T-cell (primary cell): ENCODE measurements at regions not wholly inside any gene's neighbourhood (a gene's known extent, or its start where the extent isn't known, plus 50 kb on each side); places are given as distances from the start of the nearest gene placed in this dataset.

Experiments
- ATAC-seq, 4 experiments: fragments of 200-7000 bp in 3 of 4; fragments of 150-1000 bp in 1 of 4; cut with Tn5 transposase; replicated peaks in 1 of 4; 1 replicate in 3 of 4; 2 replicates in 1 of 4; pipeline ENCODE4 v1.10.0; 2021; ENCODE audit warnings: moderate library complexity in 3 of 4, mild to moderate bottlenecking in 2 of 4, moderate number of reproducible peaks in 1 of 4
- CTCF ChIA-PET, 2 donors: fragments of 300-600 bp; sonication (Branson Sonifier 250); formaldehyde crosslinking; loops; one replicate each; lab custom pipeline; 2022; ENCODE audit warnings: antibody characterized with exemption in 2 of 2; lab: Charles Lee
- POLR2A ChIA-PET, 2 donors: fragments of 300-600 bp; sonication (Branson Sonifier 250); formaldehyde crosslinking; loops; one replicate each; lab custom pipeline; 2022; ENCODE audit warnings: antibody characterized with exemption in 2 of 2; lab: Charles Lee
- DNase-seq, 35 experiments: peaks; one replicate each; pipeline versions ENCODE4 v3.0.0 to v3.0.0-alpha.2; 2013 to 2023
- H3K27ac ChIP-seq: one replicate; pipeline ENCODE4 v1.5.1; 2013; ENCODE audit warnings: low read length
- H3K27me3 ChIP-seq, 2 experiments: replicated peaks in 1 of 2; 1 replicate in 1 of 2; 2 replicates in 1 of 2; pipeline versions ENCODE4 v1.6.1 to v1.7.0; 2013; ENCODE audit warnings: low read length in 1 of 2, mixed read lengths in 1 of 2; ENCODE audit not compliant: control insufficient read depth in 2 of 2, insufficient read depth in 2 of 2; ENCODE audit errors: extremely low read depth in 1 of 2
- H3K36me3 ChIP-seq, 2 donors: 1 replicate in 1 of 2; 2 replicates in 1 of 2; pipeline versions ENCODE4 v1.6.1 to v1.7.0; 2013; ENCODE audit warnings: low read length in 1 of 2; ENCODE audit not compliant: control insufficient read depth in 2 of 2, insufficient read depth in 1 of 2; ENCODE audit errors: extremely low read depth in 1 of 2
- H3K4me1 ChIP-seq, 2 experiments: 1 replicate in 1 of 2; 2 replicates in 1 of 2; pipeline versions ENCODE4 v1.6.1 to v1.7.0; 2013; ENCODE audit warnings: low read length in 2 of 2, mixed read lengths in 1 of 2; ENCODE audit not compliant: insufficient read depth in 2 of 2, control insufficient read depth in 1 of 2; ENCODE audit errors: extremely low read depth in 1 of 2
- H3K4me3 ChIP-seq, 2 donors: 1 replicate in 1 of 2; 2 replicates in 1 of 2; pipeline versions ENCODE4 v1.5.1 to v1.7.0; 2013; ENCODE audit warnings: mild to moderate bottlenecking in 2 of 2, low read length in 1 of 2, moderate library complexity in 1 of 2; ENCODE audit not compliant: control insufficient read depth in 1 of 2; ENCODE audit errors: extremely low read depth in 1 of 2
- H3K9me3 ChIP-seq: 2 replicates; pipeline ENCODE4 v1.7.0; 2013
- H3K27ac Mint-ChIP-seq, 2 donors: one replicate each; pipeline ENCODE4 v1.8.0; 2020 to 2021; ENCODE audit warnings: mild to moderate bottlenecking in 2 of 2, mixed read lengths in 2 of 2
- H3K27me3 Mint-ChIP-seq, 2 donors: one replicate each; pipeline ENCODE4 v1.8.0; 2021 to 2022; ENCODE audit warnings: mixed read lengths in 2 of 2
- H3K36me3 Mint-ChIP-seq: one replicate; pipeline ENCODE4 v1.8.0; 2021; ENCODE audit warnings: mixed read lengths
- H3K4me1 Mint-ChIP-seq, 3 donors: one replicate each; pipeline ENCODE4 v1.8.0; 2020 to 2022; ENCODE audit warnings: mixed read lengths in 3 of 3, mild to moderate bottlenecking in 1 of 3
- H3K4me3 Mint-ChIP-seq, 3 donors: one replicate each; pipeline ENCODE4 v1.8.0; 2020 to 2022; ENCODE audit warnings: mild to moderate bottlenecking in 3 of 3, mixed read lengths in 3 of 3, moderate library complexity in 3 of 3
- H3K9me3 Mint-ChIP-seq, 3 donors: one replicate each; pipeline ENCODE4 v1.8.0; 2020 to 2022; ENCODE audit warnings: mixed read lengths in 3 of 3
- WGBS: methylation state at CpG from one replicate; pipeline ENCODE4 v1.1.5; 2013; ENCODE audit warnings: missing lambda C conversion rate; ENCODE audit not compliant: insufficient coverage; 5-methylcytosine and 5-hydroxymethylcytosine counted together

DNA sequence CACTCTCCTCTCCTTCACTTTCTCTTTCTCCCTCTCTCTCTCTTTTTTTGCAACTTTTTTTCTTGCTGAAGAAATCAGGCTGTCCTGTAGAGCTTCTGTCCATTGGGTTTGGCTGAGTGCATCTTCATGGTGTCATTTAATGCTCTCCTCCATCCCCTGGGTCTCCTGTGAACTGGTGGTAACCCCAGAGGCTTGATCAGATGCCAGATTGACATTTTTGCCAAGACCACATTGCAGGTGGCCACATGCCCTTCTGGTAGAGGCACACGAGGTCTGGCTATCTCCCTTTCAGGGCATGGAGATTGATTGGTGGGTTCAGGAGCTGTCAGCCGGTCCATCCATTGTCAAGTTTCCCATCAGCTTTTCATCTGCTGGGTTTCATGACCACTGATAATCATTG lies 188.3 kb upstream of the MYL2 start:
- ChIA-PET CTCF (no interaction called here), POLR2A (interaction anchor here in 1 of 2 donors (0.6 kb wide), 1 partner anchor 218 kb away, joined by 3 read pairs; no protein-coding TSS in a partner anchor)
- peaks cover 0 to 13% of the 10 kb centered on the region in 2 experiments for H3K27me3 ChIP-seq
- ATAC-seq, result no peak
- peaks cover 5 to 7% (median 5%) of the 10 kb centered on the region in 3 donors for H3K4me1 Mint-ChIP-seq
- H3K36me3 ChIP-seq, result no peaks in the 10 kb centered on the region
- WGBS, result 75% methylated on average over 2 of the region's 2 CpGs
- H3K9me3 ChIP-seq, result no peaks in the 10 kb centered on the region
- H3K27ac ChIP-seq, result no peak overlapping the region
- no peaks in the 10 kb centered on the region for H3K9me3 Mint-ChIP-seq
- H3K4me3 Mint-ChIP-seq, result no peak overlapping the region
- H3K27me3 Mint-ChIP-seq, result peaks cover 0 to 7% of the 10 kb centered on the region in 2 donors
- H3K4me3 ChIP-seq, result no peak overlapping the region
- DNase-seq, result no peak
- H3K36me3 Mint-ChIP-seq, result no peaks in the 10 kb centered on the region
- H3K4me1 ChIP-seq, result no peaks in the 10 kb centered on the region
- H3K27ac Mint-ChIP-seq, result no peak overlapping the region

DNA sequence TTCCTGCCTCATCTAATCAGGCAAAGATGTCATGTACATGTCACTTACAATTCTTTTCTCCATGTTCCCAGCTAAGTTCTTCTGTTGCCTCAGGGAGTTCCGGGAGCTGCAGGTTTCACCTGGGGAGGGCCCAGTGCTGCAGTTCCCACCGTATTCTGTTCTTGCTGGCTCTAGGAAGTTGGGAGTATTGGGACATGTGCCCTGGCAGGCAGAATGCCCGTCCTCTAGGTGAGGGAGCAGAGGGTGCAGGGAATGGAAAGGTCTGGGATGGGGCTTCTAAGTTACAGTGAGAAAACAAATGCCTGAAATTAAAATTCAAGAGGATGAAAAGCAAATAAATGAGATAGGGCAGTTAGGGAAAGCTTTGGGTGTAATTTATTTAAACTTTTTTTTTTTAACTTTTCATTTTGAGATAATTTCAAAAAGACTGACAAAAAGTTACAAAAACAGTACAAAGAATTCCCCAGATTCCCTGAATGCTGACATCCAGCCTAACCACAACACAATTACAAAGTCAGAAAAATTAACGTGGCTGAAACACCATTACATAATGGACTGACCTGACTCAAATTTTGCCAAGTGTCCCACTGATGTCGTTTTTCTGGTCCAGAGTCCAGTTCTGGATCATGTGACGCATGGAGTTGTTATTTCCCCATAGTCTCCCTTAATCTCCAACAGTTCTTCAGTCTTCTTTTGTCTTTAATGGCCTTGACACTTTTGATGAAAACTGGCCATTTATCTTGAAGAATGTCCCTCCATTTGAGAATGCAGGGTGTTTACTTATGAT lies 187.2 kb upstream of the MYL2 start:
- ATAC-seq, result no peak
- no peak for DNase-seq
- Mint-ChIP-seq H3K36me3 (no peaks in the 10 kb centered on the region), H3K27me3 (peaks cover 0 to 6% of the 10 kb centered on the region in 2 donors), H3K4me3 (no peak overlapping the region), H3K9me3 (no peaks in the 10 kb centered on the region), H3K27ac (no peak overlapping the region), H3K4me1 (peaks cover 5 to 7% (median 5%) of the 10 kb centered on the region in 3 donors)
- CTCF ChIA-PET, result no interaction called here
- no peaks in the 10 kb centered on the region for H3K9me3 ChIP-seq
- no peaks in the 10 kb centered on the region for H3K36me3 ChIP-seq
- POLR2A ChIA-PET, result interaction anchor here in 1 of 2 donors (0.6 kb wide), 1 partner anchor 814 kb away, joined by 4 read pairs; no protein-coding TSS in a partner anchor
- peaks cover 0 to 13% of the 10 kb centered on the region in 2 experiments for H3K27me3 ChIP-seq
- H3K4me3 ChIP-seq, result no peak overlapping the region
- no peaks in the 10 kb centered on the region for H3K4me1 ChIP-seq
- 70% methylated on average over 3 of the region's 6 CpGs for WGBS
- no peak overlapping the region for H3K27ac ChIP-seq

DNA sequence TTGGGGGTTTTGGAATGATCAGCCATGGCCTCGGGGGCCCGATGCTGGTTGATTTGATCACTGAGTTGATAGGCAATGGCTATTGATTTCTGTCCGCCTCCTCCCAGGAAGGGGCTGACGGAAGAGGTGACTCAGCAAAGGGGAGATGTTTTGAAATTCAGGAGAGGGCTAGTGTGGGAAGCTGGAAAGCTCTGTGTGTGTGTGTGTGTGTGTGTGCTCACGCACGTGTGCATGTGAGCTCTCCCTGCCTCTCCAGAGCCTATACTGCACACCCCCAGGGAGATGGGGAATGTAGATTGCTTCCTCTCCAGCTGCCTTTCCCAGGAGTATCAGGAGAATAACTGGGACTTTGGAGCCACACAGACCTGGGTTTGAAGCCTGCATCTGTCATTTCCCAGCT lies 184.9 kb upstream of the MYL2 start:
- H3K27ac ChIP-seq, result no peak overlapping the region
- no peaks in the 10 kb centered on the region for H3K9me3 ChIP-seq
- DNase-seq (no peak), ATAC-seq (no peak)
- Mint-ChIP-seq H3K27ac (no peak overlapping the region), H3K9me3 (no peaks in the 10 kb centered on the region), H3K36me3 (no peaks in the 10 kb centered on the region), H3K27me3 (peaks cover 0 to 6% of the 10 kb centered on the region in 2 donors), H3K4me3 (no peak overlapping the region), H3K4me1 (no peaks in the 10 kb centered on the region)
- H3K4me1 ChIP-seq, result no peaks in the 10 kb centered on the region
- WGBS, result 76% methylated on average over 3 of the region's 6 CpGs
- POLR2A ChIA-PET, result no interaction called here
- CTCF ChIA-PET, result interaction anchor here in 1 of 2 donors (0.6 kb wide), 1 partner anchor 1303 kb away, joined by 9 read pairs; no protein-coding TSS in a partner anchor
- no peak overlapping the region for H3K4me3 ChIP-seq
- H3K27me3 ChIP-seq, result peaks cover 0 to 28% of the 10 kb centered on the region in 2 experiments
- no peaks in the 10 kb centered on the region for H3K36me3 ChIP-seq

DNA sequence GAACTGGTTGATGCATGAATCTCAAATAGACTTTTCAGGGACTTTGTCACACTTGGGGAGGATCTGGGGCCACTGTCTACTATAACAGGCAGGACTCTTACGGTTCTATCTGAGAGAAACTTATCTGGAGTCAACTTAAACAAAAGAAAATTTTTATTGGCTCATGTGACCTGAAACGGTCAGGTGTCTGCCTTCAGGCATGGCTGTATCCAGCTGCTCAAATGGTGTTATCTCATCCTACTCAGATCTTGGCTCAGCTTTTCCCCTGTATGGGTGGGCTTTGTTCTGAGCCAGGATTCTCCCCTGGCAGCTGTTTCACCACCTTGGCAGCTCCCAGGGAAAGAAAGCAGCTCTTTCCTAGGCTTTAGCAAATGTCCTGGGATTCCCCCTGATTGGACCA lies 183.2 kb upstream of the MYL2 start:
- H3K27me3 ChIP-seq, result peaks cover 0 to 33% of the 10 kb centered on the region in 2 experiments
- H3K27ac Mint-ChIP-seq, result no peak overlapping the region
- POLR2A ChIA-PET, result interaction anchor here in 1 of 2 donors (0.5 kb wide), 1 partner anchor 55 kb away, joined by 3 read pairs; no protein-coding TSS in a partner anchor
- CTCF ChIA-PET, result no interaction called here
- H3K4me3 Mint-ChIP-seq, result no peak overlapping the region
- H3K4me1 ChIP-seq, result peaks cover 0 to 8% of the 10 kb centered on the region in 2 experiments
- H3K36me3 ChIP-seq, result no peaks in the 10 kb centered on the region
- H3K9me3 ChIP-seq, result no peaks in the 10 kb centered on the region
- H3K4me1 Mint-ChIP-seq, result peaks cover 7 to 13% (median 9%) of the 10 kb centered on the region in 3 donors
- no peak for DNase-seq
- H3K4me3 ChIP-seq, result no peak overlapping the region
- peaks cover 0 to 5% of the 10 kb centered on the region in 2 donors for H3K27me3 Mint-ChIP-seq
- no peak overlapping the region for H3K27ac ChIP-seq
- no peaks in the 10 kb centered on the region for H3K9me3 Mint-ChIP-seq
- WGBS, result no CpG with 5 or more reads among the region's 2 CpGs
- no peaks in the 10 kb centered on the region for H3K36me3 Mint-ChIP-seq
- no peak for ATAC-seq

DNA sequence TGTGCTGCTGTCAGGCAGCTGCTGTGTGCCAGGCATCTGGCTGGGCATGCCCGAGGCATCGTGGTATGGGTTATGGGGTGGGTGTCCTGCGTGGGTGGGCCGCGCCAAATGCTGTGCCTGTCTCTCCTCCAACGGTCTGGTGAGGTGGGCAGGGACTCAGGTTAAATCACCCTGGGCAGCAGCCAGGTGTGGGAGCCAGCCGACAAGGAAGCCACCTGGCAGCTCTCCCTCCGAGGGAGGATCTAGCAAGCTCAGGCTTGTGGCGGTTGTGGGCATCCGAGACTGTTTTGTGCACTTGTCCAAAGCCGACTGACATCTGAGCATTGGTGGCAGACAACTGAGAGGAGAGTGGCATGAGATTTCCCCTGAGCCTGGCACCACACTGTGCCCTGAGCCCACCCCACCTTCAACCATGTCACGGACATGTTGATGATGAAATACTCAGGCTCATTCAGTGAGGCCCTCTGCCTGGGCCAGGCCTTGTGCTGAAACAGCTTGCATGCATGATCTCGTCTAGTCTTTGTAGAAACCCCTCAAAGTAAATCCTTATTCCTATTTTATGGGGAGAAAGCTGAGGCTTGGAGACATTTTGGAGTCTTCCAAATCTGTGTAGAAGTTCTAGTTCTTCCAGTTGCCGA lies 181.8 kb upstream of the MYL2 start:
- DNase-seq (no peak), ATAC-seq (no peak)
- H3K4me1 Mint-ChIP-seq, result peaks cover 7 to 20% (median 9%) of the 10 kb centered on the region in 3 donors
- no peak overlapping the region for H3K27ac ChIP-seq
- H3K36me3 Mint-ChIP-seq, result no peaks in the 10 kb centered on the region
- no peak overlapping the region for H3K4me3 ChIP-seq
- peaks cover 0 to 8% of the 10 kb centered on the region in 2 experiments for H3K4me1 ChIP-seq
- H3K9me3 ChIP-seq, result no peaks in the 10 kb centered on the region
- ChIA-PET POLR2A (no interaction called here), CTCF (no interaction called here)
- 33% methylated on average over 10 of the region's 14 CpGs for WGBS
- H3K36me3 ChIP-seq, result no peaks in the 10 kb centered on the region
- H3K27me3 Mint-ChIP-seq, result peaks cover 0 to 5% of the 10 kb centered on the region in 2 donors
- H3K4me3 Mint-ChIP-seq, result no peak overlapping the region
- H3K9me3 Mint-ChIP-seq, result no peaks in the 10 kb centered on the region
- peaks cover 0 to 30% of the 10 kb centered on the region in 2 experiments for H3K27me3 ChIP-seq
- H3K27ac Mint-ChIP-seq, result no peak overlapping the region

DNA sequence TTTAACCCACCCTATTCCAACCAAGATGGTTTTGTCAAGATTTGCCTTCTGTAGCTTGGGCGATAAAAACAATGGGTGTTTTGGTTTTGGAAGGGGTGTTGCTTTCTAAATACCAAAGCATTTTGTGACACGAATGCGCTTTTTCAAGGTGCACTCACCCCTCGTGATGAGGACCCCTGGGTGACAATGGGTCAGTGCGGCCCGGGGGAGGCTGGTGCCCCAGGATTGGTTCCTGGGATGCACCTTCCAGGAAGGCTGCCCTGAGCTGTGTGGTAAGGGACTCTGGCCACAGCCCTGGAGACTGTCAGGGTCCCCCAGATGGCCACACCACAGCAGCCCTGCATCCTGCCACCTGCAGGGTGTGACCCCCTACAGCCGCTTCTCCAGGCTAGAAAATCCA lies 180.6 kb upstream of the MYL2 start:
- no peak overlapping the region for H3K4me3 Mint-ChIP-seq
- 88% methylated on average over 6 of the region's 7 CpGs for WGBS
- DNase-seq (no peak), ATAC-seq (no peak)
- no peaks in the 10 kb centered on the region for H3K36me3 Mint-ChIP-seq
- POLR2A ChIA-PET, result no interaction called here
- peaks cover 7 to 20% (median 9%) of the 10 kb centered on the region in 3 donors for H3K4me1 Mint-ChIP-seq
- no peaks in the 10 kb centered on the region for H3K9me3 Mint-ChIP-seq
- peaks cover 0 to 5% of the 10 kb centered on the region in 2 donors for H3K27me3 Mint-ChIP-seq
- peaks cover 0 to 8% of the 10 kb centered on the region in 2 experiments for H3K4me1 ChIP-seq
- CTCF ChIA-PET, result no interaction called here
- no peak overlapping the region for H3K27ac ChIP-seq
- H3K4me3 ChIP-seq, result no peak overlapping the region
- no peaks in the 10 kb centered on the region for H3K9me3 ChIP-seq
- peaks cover 0 to 31% of the 10 kb centered on the region in 2 experiments for H3K27me3 ChIP-seq
- no peaks in the 10 kb centered on the region for H3K36me3 ChIP-seq
- H3K27ac Mint-ChIP-seq, result no peak overlapping the region
